GM12874 (cell line): ENCODE measurements at regions not wholly inside any gene's neighbourhood (a gene's known extent, or its start where the extent isn't known, plus 50 kb on each side); places are given as distances from the start of the nearest gene placed in this dataset.
A peak's percentile ranks its signal among the peaks of the same experiment; 100 is the strongest.

Experiments used
- TF ChIP-seq, protein P1 (sequence below): IDR thresholded peaks from 2 replicates; pipeline ENCODE4 v1.5.1; 2011; ENCODE audit warnings: low read depth, mild to moderate bottlenecking, control low read depth, low read length, moderate library complexity; ENCODE audit not compliant: insufficient read depth

DNA sequence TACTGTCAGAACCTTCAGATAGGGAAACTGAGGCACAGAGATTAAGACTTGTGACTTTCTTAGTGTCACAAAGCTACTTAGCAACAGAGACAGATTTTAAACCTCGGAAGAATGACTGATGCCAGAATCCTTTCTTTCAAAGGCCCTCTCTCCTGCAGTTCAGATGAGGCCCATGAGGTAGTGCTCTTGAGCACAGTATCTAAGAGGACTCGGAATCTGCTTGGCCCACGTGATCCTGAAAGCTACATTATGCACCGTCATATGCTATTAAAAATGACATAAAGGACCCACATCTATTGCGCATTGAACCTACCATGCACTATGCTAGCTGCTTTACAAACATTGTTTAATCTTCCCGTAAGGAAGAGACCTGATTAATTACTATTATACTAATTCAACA lies 355.9 kb downstream of the SFMBT2 start:
- TF ChIP-seq, protein P1, sequence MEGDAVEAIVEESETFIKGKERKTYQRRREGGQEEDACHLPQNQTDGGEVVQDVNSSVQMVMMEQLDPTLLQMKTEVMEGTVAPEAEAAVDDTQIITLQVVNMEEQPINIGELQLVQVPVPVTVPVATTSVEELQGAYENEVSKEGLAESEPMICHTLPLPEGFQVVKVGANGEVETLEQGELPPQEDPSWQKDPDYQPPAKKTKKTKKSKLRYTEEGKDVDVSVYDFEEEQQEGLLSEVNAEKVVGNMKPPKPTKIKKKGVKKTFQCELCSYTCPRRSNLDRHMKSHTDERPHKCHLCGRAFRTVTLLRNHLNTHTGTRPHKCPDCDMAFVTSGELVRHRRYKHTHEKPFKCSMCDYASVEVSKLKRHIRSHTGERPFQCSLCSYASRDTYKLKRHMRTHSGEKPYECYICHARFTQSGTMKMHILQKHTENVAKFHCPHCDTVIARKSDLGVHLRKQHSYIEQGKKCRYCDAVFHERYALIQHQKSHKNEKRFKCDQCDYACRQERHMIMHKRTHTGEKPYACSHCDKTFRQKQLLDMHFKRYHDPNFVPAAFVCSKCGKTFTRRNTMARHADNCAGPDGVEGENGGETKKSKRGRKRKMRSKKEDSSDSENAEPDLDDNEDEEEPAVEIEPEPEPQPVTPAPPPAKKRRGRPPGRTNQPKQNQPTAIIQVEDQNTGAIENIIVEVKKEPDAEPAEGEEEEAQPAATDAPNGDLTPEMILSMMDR, result peak; percentile 48; the same call in 1 of the 2 replicates

DNA sequence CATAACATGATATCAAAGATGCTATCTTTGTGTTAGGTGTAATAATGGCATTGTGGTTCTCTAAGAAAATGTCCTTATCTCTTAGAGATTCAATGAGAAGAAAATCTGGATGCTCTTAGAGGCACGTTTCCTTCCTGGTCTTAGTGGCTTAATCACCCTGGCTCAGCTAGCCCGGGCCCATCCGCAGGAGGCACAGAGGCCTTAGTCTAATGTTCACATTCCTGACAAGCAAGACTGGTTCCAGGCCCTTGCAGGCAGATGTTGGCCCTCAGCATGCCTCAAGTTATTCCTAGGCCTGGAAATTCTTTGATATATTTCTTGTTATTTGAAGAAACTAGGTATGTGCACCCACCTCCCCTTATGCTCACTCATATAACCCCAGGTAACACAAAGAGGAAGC lies 357.6 kb downstream of the SFMBT2 start:
- TF ChIP-seq, protein P1, result no peak

DNA sequence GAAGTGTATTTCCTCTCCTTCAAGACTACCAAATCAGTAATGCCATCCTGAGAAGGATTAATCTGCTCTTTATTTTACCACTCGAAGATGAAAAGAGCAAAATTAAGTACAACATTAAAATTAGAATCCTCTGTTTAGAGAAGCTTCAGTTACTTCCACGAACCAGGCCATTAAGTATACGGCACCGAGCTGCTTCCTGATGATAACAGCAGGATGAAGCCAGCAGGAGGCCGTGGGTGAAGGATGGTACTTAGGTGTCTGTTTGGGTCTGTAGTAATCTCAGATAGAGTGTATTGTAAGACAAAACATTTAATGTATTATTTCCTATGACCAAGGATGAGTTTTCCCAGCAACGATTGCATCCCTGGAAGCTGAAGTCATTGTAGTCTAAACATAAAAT lies 362.8 kb downstream of the SFMBT2 start:
- TF ChIP-seq, protein P1, result no peak

DNA sequence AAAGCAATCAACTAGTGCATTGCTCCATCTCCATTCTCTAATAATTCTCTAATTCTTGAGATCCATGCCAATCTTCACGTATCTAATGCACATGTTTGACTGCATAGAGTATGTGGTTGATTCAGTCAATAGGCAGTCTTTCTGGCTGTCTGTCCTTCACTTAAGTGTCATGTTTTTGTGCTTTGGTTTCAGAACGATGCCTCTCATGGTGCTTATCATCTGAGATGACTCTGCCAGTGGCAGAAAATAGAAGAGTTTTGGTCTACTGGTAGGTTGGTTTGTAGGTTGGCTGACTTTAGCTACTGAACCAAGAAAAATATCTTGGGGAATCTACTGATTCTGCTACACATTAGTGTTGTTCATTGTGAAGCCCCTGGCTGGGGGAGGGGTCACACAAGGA lies 364.2 kb downstream of the SFMBT2 start:
- TF ChIP-seq, protein P1, result no peak

DNA sequence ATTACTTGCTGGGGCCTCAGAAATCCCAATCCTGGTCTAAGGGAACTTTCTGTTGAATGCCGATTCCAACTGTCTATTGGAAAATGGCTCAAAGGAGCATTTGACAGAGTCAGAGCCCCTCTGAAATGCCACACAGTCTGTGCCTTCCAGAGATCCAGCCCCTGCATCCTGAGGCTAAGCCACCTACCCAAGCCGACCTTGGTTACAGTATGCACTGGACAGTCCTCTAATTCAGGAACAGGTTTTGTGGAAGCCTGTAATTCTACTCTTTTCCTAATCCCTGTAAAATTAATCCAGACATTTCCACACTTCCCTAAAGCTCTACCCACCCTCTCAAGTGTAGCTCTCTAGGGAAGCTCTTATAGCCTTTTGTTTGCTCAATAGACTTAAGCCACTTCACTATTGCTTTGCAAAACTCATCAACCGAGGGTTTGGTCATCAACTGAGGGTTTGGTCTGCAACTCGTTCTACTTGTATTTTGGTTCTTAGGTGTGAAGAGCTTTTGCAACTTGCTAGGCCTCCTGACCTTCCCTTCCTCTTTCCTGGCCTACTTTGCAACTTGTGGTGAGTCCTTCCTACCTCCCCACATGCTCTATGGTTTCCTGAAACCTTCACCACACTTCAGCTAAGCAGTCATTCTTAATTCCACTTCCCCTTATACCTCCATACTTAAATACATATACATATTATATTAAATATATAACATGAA lies 364.8 kb downstream of the SFMBT2 start:
- TF ChIP-seq, protein P1, result no peak

DNA sequence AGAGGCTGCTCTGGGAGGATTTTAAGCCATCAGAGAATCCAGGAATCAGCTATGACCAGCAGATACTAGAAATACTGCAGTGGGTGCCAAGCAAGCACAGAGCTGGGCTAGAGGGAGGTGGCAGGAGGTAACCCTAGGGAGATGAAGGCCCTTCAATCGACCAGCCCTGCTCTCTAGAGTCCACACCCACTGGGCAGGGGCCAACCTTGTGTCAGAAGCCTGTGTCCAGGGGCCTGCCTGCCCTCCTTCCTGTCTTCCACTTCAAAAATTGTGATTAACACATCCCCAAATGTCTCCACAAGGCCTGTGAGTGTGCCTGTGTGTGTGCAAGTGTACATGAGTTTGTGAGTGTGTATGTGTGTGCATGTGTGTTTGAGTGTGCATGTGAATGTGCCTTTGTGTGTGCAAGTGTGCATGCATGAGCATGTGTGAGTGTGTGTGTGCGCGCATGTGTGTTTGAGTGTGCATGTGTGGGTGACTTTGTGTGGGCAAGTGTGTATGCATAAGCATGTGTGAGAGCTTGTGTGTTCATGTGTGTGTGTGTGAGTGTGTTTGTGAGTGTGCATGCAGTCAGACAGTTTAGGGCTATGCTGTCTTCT lies 367.7 kb downstream of the SFMBT2 start:
- TF ChIP-seq, protein P1, result no peak

DNA sequence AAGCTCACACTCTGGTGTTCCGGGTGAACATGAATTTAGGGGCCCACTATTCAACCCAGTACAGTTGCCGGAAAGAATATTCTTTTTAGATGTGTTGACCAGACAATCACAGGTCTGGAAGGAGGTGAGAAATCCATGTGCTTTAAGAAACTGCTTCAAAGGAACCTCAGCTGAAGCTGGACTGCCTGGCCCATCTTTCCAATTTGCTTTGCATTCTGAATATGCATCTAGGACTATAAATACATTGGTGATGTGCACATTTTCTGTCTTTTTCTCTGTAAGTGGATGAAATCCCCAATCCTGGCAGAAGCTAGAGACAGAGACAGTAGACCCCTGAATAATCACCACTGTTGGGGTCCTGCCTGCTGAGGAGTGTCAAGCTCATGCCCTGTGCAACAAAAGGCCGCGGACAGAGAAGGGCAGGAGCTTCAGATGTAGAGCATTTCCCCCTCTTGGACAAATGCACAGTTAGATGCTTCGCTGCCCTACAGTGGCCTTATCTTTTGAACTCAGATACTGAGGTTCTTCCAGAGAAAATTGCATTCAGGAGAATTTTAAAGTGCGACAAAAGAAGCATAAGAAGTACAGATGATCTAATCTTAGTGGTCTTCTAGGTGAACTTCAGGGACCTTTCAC lies 368.3 kb downstream of the SFMBT2 start:
- TF ChIP-seq, protein P1, result no peak
